ENCODE measurements at regions not wholly inside any gene's neighbourhood (a gene's known extent, or its start where the extent isn't known, plus 50 kb on each side); places are given as distances from the start of the nearest gene placed in this dataset.

DNA sequence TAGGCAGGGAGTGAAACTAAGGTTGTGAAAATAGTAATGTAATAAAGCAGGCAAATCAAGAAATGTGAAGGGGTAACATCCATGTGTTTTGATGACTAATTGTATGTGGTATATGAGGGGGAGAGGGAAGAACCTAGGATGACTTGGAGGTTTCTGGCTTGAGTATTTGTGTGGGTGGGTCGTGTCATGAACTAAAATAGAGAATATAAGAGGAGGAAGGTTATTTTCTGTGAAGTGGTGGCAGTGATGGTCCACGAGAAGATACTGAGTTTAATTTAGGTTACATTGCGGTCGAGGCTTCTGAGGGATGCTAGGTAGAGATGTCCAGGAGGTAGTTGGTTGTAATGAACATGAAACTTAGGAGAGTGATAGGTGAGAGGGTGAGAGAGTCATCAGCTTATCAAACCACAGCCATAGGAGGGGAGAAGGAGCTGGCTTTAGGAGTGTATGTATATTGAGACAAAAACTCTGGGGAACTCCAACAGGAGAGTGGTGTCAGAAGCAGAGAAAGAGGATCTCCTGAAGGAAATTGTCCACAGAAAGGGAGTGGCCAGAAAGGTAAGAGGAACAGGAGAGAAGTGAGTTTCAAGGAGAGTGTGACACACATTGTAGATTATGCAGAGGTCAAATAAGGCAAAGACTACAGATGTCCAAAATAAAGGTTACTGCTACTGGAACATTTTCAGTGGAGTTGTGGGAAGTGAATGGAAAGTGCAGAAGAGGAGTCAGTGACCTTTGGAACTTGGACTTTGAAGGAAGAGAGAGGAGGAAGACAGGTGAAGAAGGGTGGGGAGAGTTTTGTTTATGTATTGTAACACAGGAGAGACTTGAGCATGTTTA lies 89.0 kb upstream of the MACF1 start:
- no peak for DNase-seq (ENCODE audit: low spot score)
- in situ Hi-C loops (cut with MboI; ENCODE audit: low sequenced_read_pairs, unreplicated experiment): loop anchor here (25.0 kb wide), 1 partner anchor 597 kb away; no protein-coding TSS in a partner anchor
- TF ChIP-seq, protein P1, sequence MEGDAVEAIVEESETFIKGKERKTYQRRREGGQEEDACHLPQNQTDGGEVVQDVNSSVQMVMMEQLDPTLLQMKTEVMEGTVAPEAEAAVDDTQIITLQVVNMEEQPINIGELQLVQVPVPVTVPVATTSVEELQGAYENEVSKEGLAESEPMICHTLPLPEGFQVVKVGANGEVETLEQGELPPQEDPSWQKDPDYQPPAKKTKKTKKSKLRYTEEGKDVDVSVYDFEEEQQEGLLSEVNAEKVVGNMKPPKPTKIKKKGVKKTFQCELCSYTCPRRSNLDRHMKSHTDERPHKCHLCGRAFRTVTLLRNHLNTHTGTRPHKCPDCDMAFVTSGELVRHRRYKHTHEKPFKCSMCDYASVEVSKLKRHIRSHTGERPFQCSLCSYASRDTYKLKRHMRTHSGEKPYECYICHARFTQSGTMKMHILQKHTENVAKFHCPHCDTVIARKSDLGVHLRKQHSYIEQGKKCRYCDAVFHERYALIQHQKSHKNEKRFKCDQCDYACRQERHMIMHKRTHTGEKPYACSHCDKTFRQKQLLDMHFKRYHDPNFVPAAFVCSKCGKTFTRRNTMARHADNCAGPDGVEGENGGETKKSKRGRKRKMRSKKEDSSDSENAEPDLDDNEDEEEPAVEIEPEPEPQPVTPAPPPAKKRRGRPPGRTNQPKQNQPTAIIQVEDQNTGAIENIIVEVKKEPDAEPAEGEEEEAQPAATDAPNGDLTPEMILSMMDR (IDR thresholded peaks at IDR 0.05; ENCODE audit: borderline replicate concordance, control extremely low read depth, extremely low read depth, insufficient read depth, missing control alignments): no peak

- no peak for DNase-seq (ENCODE audit: low spot score)
- in situ Hi-C loops (cut with MboI; ENCODE audit: low sequenced_read_pairs, unreplicated experiment): loop anchor here (25.0 kb wide), 1 partner anchor 596 kb away; no protein-coding TSS in a partner anchor
- TF ChIP-seq, protein P1 (IDR thresholded peaks at IDR 0.05; ENCODE audit: borderline replicate concordance, control extremely low read depth, extremely low read depth, insufficient read depth, missing control alignments): no peak
These were observed 88.3 kb upstream of the MACF1 start for GRCh38 chr1:39116116-39116607.

- DNase-seq (ENCODE audit: low spot score): no peak
- in situ Hi-C loops (cut with MboI; ENCODE audit: low sequenced_read_pairs, unreplicated experiment): loop anchor here (25.0 kb wide), 1 partner anchor 595 kb away; no protein-coding TSS in a partner anchor
- TF ChIP-seq, protein P1 (IDR thresholded peaks at IDR 0.05; ENCODE audit: borderline replicate concordance, control extremely low read depth, extremely low read depth, insufficient read depth, missing control alignments): no peak
These were observed 87.4 kb upstream of the MACF1 start for GRCh38 chr1:39116860-39117728.

- in situ Hi-C loops (cut with MboI; ENCODE audit: low sequenced_read_pairs, unreplicated experiment): loop anchor here (25.0 kb wide), 1 partner anchor 594 kb away; no protein-coding TSS in a partner anchor
- TF ChIP-seq, protein P1 (IDR thresholded peaks at IDR 0.05; ENCODE audit: borderline replicate concordance, control extremely low read depth, extremely low read depth, insufficient read depth, missing control alignments): no peak
These were observed 86.5 kb upstream of the MACF1 start for GRCh38 chr1:39117899-39118450.

DNA sequence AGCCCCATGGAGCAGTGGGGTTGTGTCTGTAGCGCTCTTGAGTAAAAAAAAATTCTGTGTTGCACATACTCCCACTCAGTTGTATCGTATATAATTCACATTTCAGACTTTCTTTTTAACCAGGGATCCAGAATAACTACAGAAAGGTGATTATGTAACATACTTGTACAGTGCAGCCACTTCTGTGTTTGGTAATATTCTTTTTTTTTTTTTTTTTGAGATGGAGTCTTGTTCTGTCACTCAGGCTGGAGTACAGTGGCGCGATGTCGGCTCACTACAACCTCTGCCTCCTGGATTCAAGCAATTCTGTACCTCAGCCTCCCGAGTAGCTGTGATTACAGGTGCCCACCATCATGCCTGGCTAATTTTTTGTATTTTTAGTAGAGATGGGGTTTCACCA lies 82.4 kb upstream of the MACF1 start:
- TF ChIP-seq, protein P1 (IDR thresholded peaks at IDR 0.05; ENCODE audit: borderline replicate concordance, control extremely low read depth, extremely low read depth, insufficient read depth, missing control alignments): no peak
- DNase-seq (ENCODE audit: low spot score): no peak
- in situ Hi-C loops (cut with MboI; ENCODE audit: low sequenced_read_pairs, unreplicated experiment): loop anchor here (25.0 kb wide), 1 partner anchor 590 kb away; no protein-coding TSS in a partner anchor

More at GRCh38 chr1:39117899-39118450, 86.5 kb upstream of the MACF1 start:
- no peak for DNase-seq (ENCODE audit: low spot score)

GRCh38 chr1:39124282-39124681 lies 80.2 kb upstream of the MACF1 start:
- TF ChIP-seq, protein P1 (IDR thresholded peaks at IDR 0.05; ENCODE audit: borderline replicate concordance, control extremely low read depth, extremely low read depth, insufficient read depth, missing control alignments): no peak
- in situ Hi-C loops (cut with MboI; ENCODE audit: low sequenced_read_pairs, unreplicated experiment): loop anchor here (25.0 kb wide), 1 partner anchor 588 kb away; no protein-coding TSS in a partner anchor
- no peak for DNase-seq (ENCODE audit: low spot score)
